Heart left ventricle (tissue), 13 donors: ENCODE measurements at regions not wholly inside any gene's neighbourhood (a gene's known extent, or its start where the extent isn't known, plus 50 kb on each side); places are given as distances from the start of the nearest gene placed in this dataset.

Experiments used
- CTCF ChIP-seq, 12 donors: fragments of 200-600 bp; sonication (generic) in 4 of 12; IDR thresholded peaks; one replicate each; pipeline versions ENCODE4 v1.5.0 to v1.8.0; 2018 to 2022; ENCODE audit warnings: antibody characterized with exemption in 12 of 12, mild to moderate bottlenecking in 5 of 12
- POLR2A ChIP-seq, 2 donors: fragments of 450-650 bp; IDR thresholded peaks; one replicate each; pipeline ENCODE4 v1.6.1; 2017; ENCODE audit warnings: antibody characterized with exemption in 2 of 2, mild to moderate bottlenecking in 2 of 2, moderate library complexity in 2 of 2
- donor health status: ischemic (EF 13 %, LVEDD 7.1; RV severe dilation, severe dysfunction).
- donor health status: DM: no; HTN: yes; CAD: no.
- donor health status: DM: no; HTN: no; CAD: no.
- donor health status: ischemic (EF 25% LVEDD 6.9; RV normal size, moderate dysfunction).
- donor health status: ischemic (EF 25% LVEDD 5.7; RV mildly dilated, moderate dysfunction).
- donor health status: ischemic (EF 35%, LVEDD 5.7; RV mildly dilated, moderate dysfunction).
- donor health status: nonischemic (EF 11% LVEDD 7.7; RV severe dilation, severe dysfunction).
- donor health status: DM: yes; HTN: yes; CAD: no.
- donor health status: PGD.
- donor health status: ischemic (EF 29% LVEDD 5.4; RV normal size, mild dysfunction).
- donor health status: nonischemic (EF 23%, LVEDD 6.1; RV moderate dilation, normal function).

GRCh38 chr12:73383584-73384222 lies 1111.5 kb downstream of the TRHDE start:
- TF ChIP-seq POLR2A (IDR thresholded peaks at IDR 0.05) = no peak
- TF ChIP-seq CTCF (IDR thresholded peaks at IDR 0.05) = no peak
